ENCODE measurements at regions not wholly inside any gene's neighbourhood (a gene's known extent, or its start where the extent isn't known, plus 50 kb on each side); places are given as distances from the start of the nearest gene placed in this dataset.
A peak's percentile ranks its signal among the peaks of the same experiment; 100 is the strongest.

- TF ChIP-seq ELK1 (IDR thresholded peaks at IDR 0.05; ENCODE audit: low read depth, low read length) (no peak), PHF8 (IDR thresholded peaks at IDR 0.05; ENCODE audit: borderline replicate concordance, low read depth) (no peak), RCOR1 (IDR thresholded peaks at IDR 0.05; ENCODE audit: low read depth, low read length) (no peak)
- DNase-seq (ENCODE audit: low read depth in 1 of 2, low spot score in 1 of 2) (peak in 1 of 2 experiments; percentile 1), ATAC-seq (no peak), FAIRE-seq (no peak)
- Histone ChIP-seq H3K4me2 (no peak overlapping the region), H3K27ac (no peak overlapping the region), H3K4me1 (no peaks in the 10 kb centered on the region), H3K9me3 (no peaks in the 10 kb centered on the region), H3K4me3 (no peak overlapping the region)
- WGBS (ENCODE audit: missing lambda C conversion rate), result 3% methylated on average over 4 of the region's 5 CpGs
- CTCF ChIA-PET, result no interaction called here
- POLR2A ChIA-PET, result no interaction called here
These were observed 782.2 kb downstream of the ARAP2 start for GRCh38 chr4:35461931-35462659.

- ChIA-PET CTCF (no interaction called here), POLR2A (no interaction called here)
- 31% methylated on average over 12 of the region's 19 CpGs for WGBS (ENCODE audit: missing lambda C conversion rate)
- ATAC-seq (no peak), FAIRE-seq (no peak), DNase-seq (ENCODE audit: low read depth in 1 of 2, low spot score in 1 of 2) (no peak)
- Histone ChIP-seq H3K27ac (no peak overlapping the region), H3K4me1 (no peaks in the 10 kb centered on the region), H3K4me3 (no peak overlapping the region), H3K9me3 (no peaks in the 10 kb centered on the region), H3K4me2 (no peak overlapping the region)
- TF ChIP-seq RCOR1 (IDR thresholded peaks at IDR 0.05; ENCODE audit: low read depth, low read length) (no peak), POLR2A (IDR thresholded peaks at IDR 0.05; ENCODE audit: low read length) (no peak), KDM5A (IDR thresholded peaks at IDR 0.05) (no peak), HOXB5 (CRISPR knock-in tag; IDR thresholded peaks at IDR 0.05) (no peak), ATOH8 (CRISPR knock-in tag; IDR thresholded peaks at IDR 0.05; ENCODE audit: low read depth) (no peak), ZC3H11A (IDR thresholded peaks at IDR 0.05) (no peak), CHD4 (IDR thresholded peaks at IDR 0.05; ENCODE audit: borderline replicate concordance) (no peak), POLR2AphosphoS2 (conservative IDR thresholded peaks at IDR 0.05; ENCODE audit: low read length) (no peak), RFX5 (IDR thresholded peaks at IDR 0.05) (no peak), ZNF302 (CRISPR knock-in tag; IDR thresholded peaks at IDR 0.05) (no peak), HES2 (IDR thresholded peaks at IDR 0.05) (no peak), FOSL2 (IDR thresholded peaks at IDR 0.05) (no peak), FOSL2 (CRISPR knock-in tag; IDR thresholded peaks at IDR 0.05) (no peak)
These were observed 780.9 kb downstream of the ARAP2 start for GRCh38 chr4:35463251-35463952.

GRCh38 chr4:35464964-35465528, 779.3 kb downstream of the ARAP2 start:
- TF ChIP-seq MAZ (IDR thresholded peaks at IDR 0.05; ENCODE audit: borderline replicate concordance, low read depth, low read length), result no peak
- TF ChIP-seq HOXB5 (CRISPR knock-in tag; IDR thresholded peaks at IDR 0.05), result no peak
- TF ChIP-seq EHF (CRISPR knock-in tag; IDR thresholded peaks at IDR 0.05), result no peak
- no peak for TF ChIP-seq NR3C1 (IDR thresholded peaks at IDR 0.05)
- TF ChIP-seq TFCP2L1 (CRISPR knock-in tag; IDR thresholded peaks at IDR 0.05), result no peak
- TF ChIP-seq SREBF2 (IDR thresholded peaks at IDR 0.05), result no peak
- no peak for TF ChIP-seq USF2 (IDR thresholded peaks at IDR 0.05)
- Histone ChIP-seq H3K4me3 (no peak overlapping the region), H3K4me2 (no peak overlapping the region), H3K9me3 (no peaks in the 10 kb centered on the region), H3K27ac (no peak overlapping the region), H3K4me1 (no peaks in the 10 kb centered on the region)
- CTCF ChIA-PET, result no interaction called here
- DNase-seq (ENCODE audit: low read depth in 1 of 2, low spot score in 1 of 2), result no peak
- POLR2A ChIA-PET, result no interaction called here
- FAIRE-seq, result no peak
- ATAC-seq, result no peak
